ENCODE measurements at regions not wholly inside any gene's neighbourhood (a gene's known extent, or its start where the extent isn't known, plus 50 kb on each side); places are given as distances from the start of the nearest gene placed in this dataset.

DNA sequence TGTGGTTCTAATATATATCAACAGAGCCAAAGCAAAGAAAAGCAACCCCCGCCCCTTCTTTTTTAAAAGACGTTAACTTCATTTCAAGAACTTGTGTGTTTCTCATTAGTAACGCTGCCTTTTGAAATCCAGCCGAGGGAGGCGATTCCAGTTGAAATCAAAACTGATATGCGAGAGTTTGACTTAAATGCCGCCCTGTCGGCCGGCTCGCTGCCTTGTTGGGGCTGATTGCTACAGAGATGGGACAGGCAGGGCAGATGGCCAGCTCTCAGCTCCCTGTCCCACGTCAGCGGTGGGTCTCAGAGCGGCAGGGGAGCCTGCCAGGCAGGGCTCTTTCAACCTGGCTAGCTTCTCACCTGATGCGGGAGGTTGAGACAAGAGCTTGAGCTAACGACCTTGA is 51.9 kb upstream of the ALX4 start:
- H3K27ac ChIP-seq = no peak overlapping the region
- no peaks in the 10 kb centered on the region for H3K4me1 ChIP-seq
- intact Hi-C loops (cut with DNase I) = no loop called here
- DNase-seq (no peak), ATAC-seq (no peak)
- H3K36me3 ChIP-seq (replicated peaks in 1 of 2; ENCODE audit: insufficient read depth in 1 of 2, low read depth in 2 of 2) = no peaks in the 10 kb centered on the region
- no peak overlapping the region for H3K4me3 ChIP-seq
- TF ChIP-seq, protein P1, sequence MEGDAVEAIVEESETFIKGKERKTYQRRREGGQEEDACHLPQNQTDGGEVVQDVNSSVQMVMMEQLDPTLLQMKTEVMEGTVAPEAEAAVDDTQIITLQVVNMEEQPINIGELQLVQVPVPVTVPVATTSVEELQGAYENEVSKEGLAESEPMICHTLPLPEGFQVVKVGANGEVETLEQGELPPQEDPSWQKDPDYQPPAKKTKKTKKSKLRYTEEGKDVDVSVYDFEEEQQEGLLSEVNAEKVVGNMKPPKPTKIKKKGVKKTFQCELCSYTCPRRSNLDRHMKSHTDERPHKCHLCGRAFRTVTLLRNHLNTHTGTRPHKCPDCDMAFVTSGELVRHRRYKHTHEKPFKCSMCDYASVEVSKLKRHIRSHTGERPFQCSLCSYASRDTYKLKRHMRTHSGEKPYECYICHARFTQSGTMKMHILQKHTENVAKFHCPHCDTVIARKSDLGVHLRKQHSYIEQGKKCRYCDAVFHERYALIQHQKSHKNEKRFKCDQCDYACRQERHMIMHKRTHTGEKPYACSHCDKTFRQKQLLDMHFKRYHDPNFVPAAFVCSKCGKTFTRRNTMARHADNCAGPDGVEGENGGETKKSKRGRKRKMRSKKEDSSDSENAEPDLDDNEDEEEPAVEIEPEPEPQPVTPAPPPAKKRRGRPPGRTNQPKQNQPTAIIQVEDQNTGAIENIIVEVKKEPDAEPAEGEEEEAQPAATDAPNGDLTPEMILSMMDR (IDR thresholded peaks at IDR 0.05) = no peak
- TF ChIP-seq POLR2A (IDR thresholded peaks at IDR 0.05) = no peak
- no peaks in the 10 kb centered on the region for H3K27me3 ChIP-seq
- no peaks in the 10 kb centered on the region for H3K9me3 ChIP-seq
- 17 to 25% methylated on average over 14 to 15 of the region's 15 CpGs for WGBS, 2 donors

DNA sequence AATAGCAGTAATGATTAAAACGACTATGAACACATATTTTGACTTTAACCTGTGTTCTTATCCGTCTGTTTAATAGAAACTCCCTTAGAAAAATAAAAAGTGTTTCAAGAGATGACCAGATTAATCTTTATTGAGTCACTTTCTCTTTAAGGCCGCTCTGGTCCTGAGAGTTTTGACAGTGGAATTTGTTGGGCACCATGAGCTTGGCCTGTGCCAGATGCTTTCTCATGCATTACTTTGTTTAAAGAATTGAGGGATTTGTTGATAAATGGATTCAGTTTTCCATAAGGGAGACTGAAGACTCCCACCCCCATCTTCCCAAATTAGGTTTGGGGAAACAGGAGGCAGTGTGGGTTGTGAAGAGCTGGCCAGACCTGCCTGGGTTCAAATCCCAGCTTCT is 53.2 kb upstream of the ALX4 start:
- Histone ChIP-seq H3K4me3 (no peak overlapping the region), H3K4me1 (no peaks in the 10 kb centered on the region), H3K27me3 (no peaks in the 10 kb centered on the region), H3K36me3 (replicated peaks in 1 of 2; ENCODE audit: insufficient read depth in 1 of 2, low read depth in 2 of 2) (no peaks in the 10 kb centered on the region), H3K27ac (no peak overlapping the region), H3K9me3 (no peaks in the 10 kb centered on the region)
- TF ChIP-seq, protein P1 (IDR thresholded peaks at IDR 0.05) = no peak
- no peak for TF ChIP-seq POLR2A (IDR thresholded peaks at IDR 0.05)
- DNase-seq = no peak
- intact Hi-C loops (cut with DNase I) = no loop called here
- 44 to 67% methylated on average over 3 of the region's 3 CpGs for WGBS, 2 donors
- no peak for ATAC-seq

DNA sequence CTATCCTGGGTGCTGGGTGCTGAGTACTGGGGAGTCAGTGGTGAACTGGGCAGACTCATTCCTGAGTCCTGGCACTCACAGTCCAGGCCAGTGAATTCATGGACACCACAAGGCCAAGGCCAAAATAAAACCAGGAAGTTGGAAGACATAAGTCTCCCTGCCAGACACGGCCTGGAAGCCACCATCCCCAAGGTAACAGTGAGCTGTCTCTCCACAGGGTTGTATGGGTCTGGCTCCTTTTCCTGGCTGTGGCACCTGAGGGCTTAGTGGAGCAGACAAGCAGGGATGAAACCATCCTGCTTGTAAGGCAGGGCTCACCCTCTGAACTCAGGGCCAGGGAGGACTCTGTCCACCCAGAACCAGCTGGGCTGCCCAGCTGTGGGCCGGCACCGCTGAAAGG is 54.7 kb upstream of the ALX4 start:
- intact Hi-C loops (cut with DNase I) = no loop called here
- WGBS, 2 donors = 82% methylated on average over 3 of the region's 3 CpGs; no CpG with 5 or more reads in 1 of the 2 donors
- TF ChIP-seq POLR2A (IDR thresholded peaks at IDR 0.05) = no peak
- TF ChIP-seq, protein P1 (IDR thresholded peaks at IDR 0.05) = no peak
- Histone ChIP-seq H3K36me3 (replicated peaks in 1 of 2; ENCODE audit: insufficient read depth in 1 of 2, low read depth in 2 of 2) (no peaks in the 10 kb centered on the region), H3K4me3 (no peak overlapping the region), H3K27ac (no peak overlapping the region), H3K27me3 (no peaks in the 10 kb centered on the region), H3K9me3 (no peaks in the 10 kb centered on the region), H3K4me1 (no peaks in the 10 kb centered on the region)
- ATAC-seq = no peak
- DNase-seq = no peak

DNA sequence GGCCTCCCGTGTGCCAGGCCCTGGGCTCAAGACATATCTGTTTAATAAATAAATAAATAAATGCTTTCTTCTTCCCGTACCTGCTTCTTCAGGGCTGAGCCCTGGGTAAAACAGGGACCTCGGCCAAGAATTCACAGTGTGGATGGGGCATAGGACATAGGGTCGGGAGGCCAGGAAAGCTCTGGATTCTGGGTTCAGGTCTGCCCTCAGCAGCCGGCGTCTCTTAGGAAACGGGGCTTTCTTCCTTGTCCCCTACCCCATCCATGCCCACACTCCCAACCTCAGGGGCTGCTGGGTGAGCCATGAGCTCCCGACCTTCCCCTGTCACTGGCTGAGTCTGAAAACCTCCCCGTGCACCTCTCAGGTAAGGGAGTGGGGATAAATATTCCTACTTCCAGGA is 55.7 kb upstream of the ALX4 start:
- TF ChIP-seq, protein P1 (IDR thresholded peaks at IDR 0.05) = no peak
- no peak for TF ChIP-seq POLR2A (IDR thresholded peaks at IDR 0.05)
- no peaks in the 10 kb centered on the region for H3K27me3 ChIP-seq

DNA sequence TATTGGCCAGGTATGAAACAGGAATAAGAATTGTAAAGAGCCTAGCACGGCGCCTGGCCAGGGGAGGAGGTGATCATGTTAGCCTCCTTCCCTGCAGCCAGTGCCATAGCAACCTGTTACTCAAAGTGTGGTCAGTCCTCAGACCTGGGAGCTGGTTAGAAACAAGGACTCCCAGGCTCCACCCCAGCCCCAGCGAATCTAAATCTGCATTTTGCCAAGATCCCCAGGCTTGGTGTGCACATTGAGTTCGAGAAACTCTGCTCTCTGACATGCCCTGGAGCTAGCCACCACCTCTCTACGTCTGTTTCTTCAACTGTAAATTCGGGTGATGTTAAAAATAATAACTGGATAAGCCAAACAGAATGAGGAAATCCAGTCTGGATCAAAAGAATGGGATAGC is 56.1 kb upstream of the ALX4 start:
- Histone ChIP-seq H3K27ac (no peak overlapping the region), H3K27me3 (no peaks in the 10 kb centered on the region), H3K4me1 (no peaks in the 10 kb centered on the region), H3K36me3 (replicated peaks in 1 of 2; ENCODE audit: insufficient read depth in 1 of 2, low read depth in 2 of 2) (no peaks in the 10 kb centered on the region), H3K9me3 (no peaks in the 10 kb centered on the region), H3K4me3 (no peak overlapping the region)
- DNase-seq (no peak), ATAC-seq (no peak)
- 54 to 56% methylated on average over 6 of the region's 6 CpGs for WGBS, 2 donors
- intact Hi-C loops (cut with DNase I) = no loop called here
- TF ChIP-seq, protein P1 (IDR thresholded peaks at IDR 0.05) = no peak
- no peak for TF ChIP-seq POLR2A (IDR thresholded peaks at IDR 0.05)

More for the DNA sequence above, 55.7 kb upstream of the ALX4 start:
- intact Hi-C loops (cut with DNase I) = no loop called here
- DNase-seq (no peak), ATAC-seq (no peak)
- H3K4me3 ChIP-seq = no peak overlapping the region
- no peak overlapping the region for H3K27ac ChIP-seq
- no peaks in the 10 kb centered on the region for H3K36me3 ChIP-seq (replicated peaks in 1 of 2; ENCODE audit: insufficient read depth in 1 of 2, low read depth in 2 of 2)
- no peaks in the 10 kb centered on the region for H3K4me1 ChIP-seq
- 73 to 75% methylated on average over 8 to 9 of the region's 9 CpGs for WGBS, 2 donors
- H3K9me3 ChIP-seq = no peaks in the 10 kb centered on the region
